A673 (cell line): ENCODE measurements at regions not wholly inside any gene's neighbourhood (a gene's known extent, or its start where the extent isn't known, plus 50 kb on each side); places are given as distances from the start of the nearest gene placed in this dataset.

Experiments used
- BruUV-seq: library from RNA; stranded (reverse); fragments of 400-500 nt; replicated peaks from 2 replicates; lab custom pipeline; 2021; lab: Mats Ljungman, UMichigan
- CTCF ChIA-PET: fragments of 300-600 bp; sonication (Branson Sonifier 250); formaldehyde crosslinking; loops from one replicate; lab custom pipeline; 2022; ENCODE audit warnings: antibody characterized with exemption; lab: Charles Lee
- POLR2A ChIA-PET: fragments of 300-600 bp; sonication (Branson Sonifier 250); formaldehyde crosslinking; loops from one replicate; lab custom pipeline; 2022; ENCODE audit warnings: antibody characterized with exemption; ENCODE audit not compliant: low non-redundant PET; lab: Charles Lee
- DNase-seq: peaks from one replicate; pipeline ENCODE4 v3.0.0-alpha.2; 2015; ENCODE audit warnings: low spot score
- H3K27ac ChIP-seq: fragments of 200-600 bp; sonication (generic); 2 replicates; pipeline ENCODE4 v1.5.1; 2016; ENCODE audit warnings: mixed run types, low read depth, mild to moderate bottlenecking, mixed read lengths, antibody characterized with exemption, low read length; ENCODE audit not compliant: poor library complexity, severe bottlenecking
- H3K27me3 ChIP-seq: fragments of 200-600 bp; sonication (generic); replicated peaks from 2 replicates; pipeline ENCODE4 v1.6.1; 2017; ENCODE audit warnings: mixed run types, low read depth, mild to moderate bottlenecking, mixed read lengths, antibody characterized with exemption, low read length; ENCODE audit not compliant: insufficient read depth, poor library complexity
- H3K36me3 ChIP-seq: fragments of 200-600 bp; sonication (generic); 2 replicates; pipeline ENCODE4 v1.6.1; 2016; ENCODE audit warnings: mixed run types, mild to moderate bottlenecking, mixed read lengths, antibody characterized with exemption, low read length; ENCODE audit not compliant: insufficient read depth, poor library complexity, severe bottlenecking
- H3K4me1 ChIP-seq: fragments of 200-600 bp; sonication (generic); 2 replicates; pipeline ENCODE4 v1.6.1; 2017; ENCODE audit warnings: mixed run types, mild to moderate bottlenecking, mixed read lengths, antibody characterized with exemption, low read length; ENCODE audit not compliant: insufficient read depth, poor library complexity, severe bottlenecking
- H3K4me3 ChIP-seq: fragments of 200-600 bp; sonication (generic); 2 replicates; pipeline ENCODE4 v1.5.1; 2016; ENCODE audit warnings: low read depth, mixed run types, mild to moderate bottlenecking, mixed read lengths, low read length; ENCODE audit not compliant: poor library complexity, severe bottlenecking
- H3K9me3 ChIP-seq: fragments of 200-600 bp; sonication (generic); 2 replicates; pipeline ENCODE4 v1.6.1; 2016; ENCODE audit warnings: mixed run types, low read depth, mild to moderate bottlenecking, mixed read lengths, antibody characterized with exemption, low read length; ENCODE audit not compliant: poor library complexity, severe bottlenecking
- EZH2 ChIP-seq: fragments of 200-600 bp; sonication (generic); IDR thresholded peaks from 2 replicates; pipeline ENCODE4 v1.6.1; 2017; ENCODE audit warnings: borderline replicate concordance, low read depth, mild to moderate bottlenecking, mixed read lengths, antibody characterized with exemption, low read length; ENCODE audit not compliant: poor library complexity, severe bottlenecking
- intact Hi-C: fragments of 100-400 bp; cut with micrococcal nuclease; formaldehyde crosslinking; loops from one replicate; pipeline ENCODE4 v1.10.0; 2022; ENCODE audit not compliant: unreplicated experiment
- TF ChIP-seq, protein P1 (sequence below): fragments of 300-800, 200-600 bp; sonication (generic); conservative IDR thresholded peaks from 2 replicates; pipeline ENCODE4 v1.5.1; 2017; ENCODE audit warnings: low read depth, mild to moderate bottlenecking, antibody characterized with exemption, low read length, moderate library complexity, mixed read lengths

GRCh38 chr2:13681936-13682335 lies 950.6 kb upstream of the LRATD1 start:
- POLR2A ChIA-PET, result no interaction called here
- DNase-seq, result no peak

GRCh38 chr2:13682540-13683272 lies 949.8 kb upstream of the LRATD1 start:
- no peaks in the 10 kb centered on the region for H3K27me3 ChIP-seq
- no peak overlapping the region for H3K4me3 ChIP-seq
- H3K27ac ChIP-seq, result no peak overlapping the region
- H3K9me3 ChIP-seq, result peaks cover 6% of the 10 kb centered on the region
- no peak for DNase-seq
- BruUV-seq, result no TSS peak
- POLR2A ChIA-PET, result interaction anchor here (0.6 kb wide), 1 partner anchor 19 kb away, joined by 3 read pairs; no protein-coding TSS in a partner anchor
- TF ChIP-seq, protein P1, sequence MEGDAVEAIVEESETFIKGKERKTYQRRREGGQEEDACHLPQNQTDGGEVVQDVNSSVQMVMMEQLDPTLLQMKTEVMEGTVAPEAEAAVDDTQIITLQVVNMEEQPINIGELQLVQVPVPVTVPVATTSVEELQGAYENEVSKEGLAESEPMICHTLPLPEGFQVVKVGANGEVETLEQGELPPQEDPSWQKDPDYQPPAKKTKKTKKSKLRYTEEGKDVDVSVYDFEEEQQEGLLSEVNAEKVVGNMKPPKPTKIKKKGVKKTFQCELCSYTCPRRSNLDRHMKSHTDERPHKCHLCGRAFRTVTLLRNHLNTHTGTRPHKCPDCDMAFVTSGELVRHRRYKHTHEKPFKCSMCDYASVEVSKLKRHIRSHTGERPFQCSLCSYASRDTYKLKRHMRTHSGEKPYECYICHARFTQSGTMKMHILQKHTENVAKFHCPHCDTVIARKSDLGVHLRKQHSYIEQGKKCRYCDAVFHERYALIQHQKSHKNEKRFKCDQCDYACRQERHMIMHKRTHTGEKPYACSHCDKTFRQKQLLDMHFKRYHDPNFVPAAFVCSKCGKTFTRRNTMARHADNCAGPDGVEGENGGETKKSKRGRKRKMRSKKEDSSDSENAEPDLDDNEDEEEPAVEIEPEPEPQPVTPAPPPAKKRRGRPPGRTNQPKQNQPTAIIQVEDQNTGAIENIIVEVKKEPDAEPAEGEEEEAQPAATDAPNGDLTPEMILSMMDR, result no peak
- TF ChIP-seq EZH2, result no peak
- intact Hi-C loops, result no loop called here
- CTCF ChIA-PET, result no interaction called here
- no peaks in the 10 kb centered on the region for H3K36me3 ChIP-seq
- H3K4me1 ChIP-seq, result no peaks in the 10 kb centered on the region

More at GRCh38 chr2:13681936-13682335, 950.6 kb upstream of the LRATD1 start:
- CTCF ChIA-PET, result no interaction called here
- no peak overlapping the region for H3K27ac ChIP-seq
- H3K9me3 ChIP-seq, result peaks cover 6% of the 10 kb centered on the region
- no TSS peak for BruUV-seq
- H3K36me3 ChIP-seq, result no peaks in the 10 kb centered on the region
- intact Hi-C loops, result no loop called here
- no peaks in the 10 kb centered on the region for H3K4me1 ChIP-seq
- no peak overlapping the region for H3K4me3 ChIP-seq
- no peaks in the 10 kb centered on the region for H3K27me3 ChIP-seq
- TF ChIP-seq, protein P1, result no peak
- no peak for TF ChIP-seq EZH2

GRCh38 chr2:13686262-13686661 lies 946.3 kb upstream of the LRATD1 start:
- no peak overlapping the region for H3K4me3 ChIP-seq
- H3K9me3 ChIP-seq, result peaks cover 6% of the 10 kb centered on the region
- no peaks in the 10 kb centered on the region for H3K27me3 ChIP-seq
- no peak overlapping the region for H3K27ac ChIP-seq
- CTCF ChIA-PET, result no interaction called here
- POLR2A ChIA-PET, result no interaction called here
- TF ChIP-seq, protein P1, result no peak
- no peak for TF ChIP-seq EZH2
- no peak for DNase-seq
- no peaks in the 10 kb centered on the region for H3K36me3 ChIP-seq
- H3K4me1 ChIP-seq, result no peaks in the 10 kb centered on the region
- intact Hi-C loops, result no loop called here
- BruUV-seq, result no TSS peak
